ENCODE measurements at regions not wholly inside any gene's neighbourhood (a gene's known extent, or its start where the extent isn't known, plus 50 kb on each side); places are given as distances from the start of the nearest gene placed in this dataset.

DNA sequence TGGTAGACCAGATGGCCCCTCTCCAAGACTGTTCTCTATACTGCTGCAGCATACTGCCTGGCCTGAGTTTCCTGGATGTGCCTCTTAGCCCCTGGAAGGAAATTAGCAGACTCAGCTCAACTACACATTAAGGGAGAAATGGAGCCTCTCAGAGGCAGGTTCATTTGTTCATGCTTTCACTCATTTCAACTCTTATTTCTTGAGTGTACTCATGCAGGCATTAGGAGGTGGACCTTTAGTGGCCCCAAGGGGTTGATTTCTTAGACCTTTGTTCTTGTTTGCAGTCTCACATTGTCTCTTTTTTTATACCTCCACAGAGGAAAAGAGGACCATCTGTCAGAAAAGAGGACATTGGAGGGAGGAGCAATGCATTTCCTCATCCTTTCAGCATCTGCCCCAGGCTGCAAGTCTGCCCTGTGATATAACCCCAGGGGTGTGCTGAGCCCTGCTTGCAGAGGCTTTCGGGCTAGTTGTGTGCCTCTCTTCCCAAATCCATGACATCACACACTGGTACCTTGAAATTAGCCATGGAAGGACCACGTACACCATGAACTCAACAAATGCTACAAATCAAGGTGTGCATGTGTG lies 456.2 kb downstream of the CD83 start (continued):
- TF ChIP-seq, protein P1, sequence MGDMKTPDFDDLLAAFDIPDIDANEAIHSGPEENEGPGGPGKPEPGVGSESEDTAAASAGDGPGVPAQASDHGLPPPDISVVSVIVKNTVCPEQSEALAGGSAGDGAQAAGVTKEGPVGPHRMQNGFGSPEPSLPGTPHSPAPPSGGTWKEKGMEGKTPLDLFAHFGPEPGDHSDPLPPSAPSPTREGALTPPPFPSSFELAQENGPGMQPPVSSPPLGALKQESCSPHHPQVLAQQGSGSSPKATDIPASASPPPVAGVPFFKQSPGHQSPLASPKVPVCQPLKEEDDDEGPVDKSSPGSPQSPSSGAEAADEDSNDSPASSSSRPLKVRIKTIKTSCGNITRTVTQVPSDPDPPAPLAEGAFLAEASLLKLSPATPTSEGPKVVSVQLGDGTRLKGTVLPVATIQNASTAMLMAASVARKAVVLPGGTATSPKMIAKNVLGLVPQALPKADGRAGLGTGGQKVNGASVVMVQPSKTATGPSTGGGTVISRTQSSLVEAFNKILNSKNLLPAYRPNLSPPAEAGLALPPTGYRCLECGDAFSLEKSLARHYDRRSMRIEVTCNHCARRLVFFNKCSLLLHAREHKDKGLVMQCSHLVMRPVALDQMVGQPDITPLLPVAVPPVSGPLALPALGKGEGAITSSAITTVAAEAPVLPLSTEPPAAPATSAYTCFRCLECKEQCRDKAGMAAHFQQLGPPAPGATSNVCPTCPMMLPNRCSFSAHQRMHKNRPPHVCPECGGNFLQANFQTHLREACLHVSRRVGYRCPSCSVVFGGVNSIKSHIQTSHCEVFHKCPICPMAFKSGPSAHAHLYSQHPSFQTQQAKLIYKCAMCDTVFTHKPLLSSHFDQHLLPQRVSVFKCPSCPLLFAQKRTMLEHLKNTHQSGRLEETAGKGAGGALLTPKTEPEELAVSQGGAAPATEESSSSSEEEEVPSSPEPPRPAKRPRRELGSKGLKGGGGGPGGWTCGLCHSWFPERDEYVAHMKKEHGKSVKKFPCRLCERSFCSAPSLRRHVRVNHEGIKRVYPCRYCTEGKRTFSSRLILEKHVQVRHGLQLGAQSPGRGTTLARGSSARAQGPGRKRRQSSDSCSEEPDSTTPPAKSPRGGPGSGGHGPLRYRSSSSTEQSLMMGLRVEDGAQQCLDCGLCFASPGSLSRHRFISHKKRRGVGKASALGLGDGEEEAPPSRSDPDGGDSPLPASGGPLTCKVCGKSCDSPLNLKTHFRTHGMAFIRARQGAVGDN (IDR thresholded peaks at IDR 0.05), result no peak

DNA sequence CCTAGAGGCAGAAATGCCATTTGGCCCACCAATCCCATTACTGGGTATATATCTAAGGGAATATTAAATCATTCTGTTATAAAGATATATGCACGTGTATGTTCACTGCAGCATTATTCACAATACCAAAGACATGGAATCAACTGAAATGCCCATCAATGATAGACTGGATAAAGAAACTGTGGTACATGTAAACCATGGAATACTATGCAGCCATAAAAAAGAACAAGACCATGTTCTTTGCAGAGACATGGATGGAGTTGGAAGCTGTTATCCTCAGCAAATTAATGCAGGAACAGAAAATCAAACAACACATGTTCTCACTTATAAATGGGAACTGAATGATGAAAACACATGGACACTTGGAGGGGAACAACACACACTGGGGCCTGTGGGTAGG lies 458.4 kb downstream of the CD83 start:
- DNase-seq (ENCODE audit: low read depth, low spot score) (no peak), FAIRE-seq (no peak), ATAC-seq (no peak)
- no peaks in the 10 kb centered on the region for H4K20me1 ChIP-seq (ENCODE audit: control insufficient read depth, insufficient read depth)
- no peaks in the 10 kb centered on the region for H3K36me3 ChIP-seq (ENCODE audit: control insufficient read depth in 2 of 2, insufficient read depth in 2 of 2, low read length in 1 of 2)
- no peaks in the 10 kb centered on the region for H3K4me1 ChIP-seq (ENCODE audit: control insufficient read depth, insufficient read depth, low read length)
- no peak overlapping the region for H3K4me3 ChIP-seq
- H3K4me2 ChIP-seq (ENCODE audit: control insufficient read depth, insufficient read depth), result no peak overlapping the region
- ChIA-PET SMC1A (ENCODE audit: uncharacterized antibody, unreplicated experiment) (no interaction called here), CTCF (no interaction called here), RAD21 (ENCODE audit: unreplicated experiment) (no interaction called here), POLR2A (no interaction called here)
- WGBS (ENCODE audit: insufficient coverage, insufficient replicate concordance, low lambda C conversion rate, missing lambda C conversion rate), result 30% methylated on average over 1 of the region's 1 CpG
- no peak overlapping the region for H3K27ac ChIP-seq (ENCODE audit: control insufficient read depth, insufficient read depth)
- no peaks in the 10 kb centered on the region for H3K79me2 ChIP-seq (ENCODE audit: control insufficient read depth, insufficient read depth, low read length)
- in situ Hi-C loops (cut with MboI) (no loop called here), intact Hi-C loops (cut with micrococcal nuclease; ENCODE audit: unreplicated experiment) (no loop called here)
- H3K9ac ChIP-seq (ENCODE audit: control insufficient read depth, insufficient read depth, low read length), result no peak overlapping the region
- no peaks in the 10 kb centered on the region; the same call in 2 of the 3 replicates for H3K9me3 ChIP-seq (replicated peaks; ENCODE audit: control insufficient read depth, insufficient read depth, low read length)
- no TSS peak for BruUV-seq (replicated peaks)
- no peak overlapping the region for H2AFZ ChIP-seq (ENCODE audit: control insufficient read depth, low read depth, low read length)
- H3K27me3 ChIP-seq (replicated peaks in 1 of 2; ENCODE audit: control insufficient read depth in 2 of 2, insufficient read depth in 2 of 2, low read length in 1 of 2), result no peaks in the 10 kb centered on the region; a peak in 1 of 4 replicates
- no peak for TF ChIP-seq JUND (IDR thresholded peaks at IDR 0.05; ENCODE audit: low read depth, low read length)
- no peak for TF ChIP-seq LARP7 (IDR thresholded peaks at IDR 0.05)
- no peak for TF ChIP-seq SIN3A (IDR thresholded peaks at IDR 0.05; ENCODE audit: low read depth, low read length)
- TF ChIP-seq MEF2B (IDR thresholded peaks at IDR 0.05; ENCODE audit: partially characterized antibody, poor library complexity, severe bottlenecking), result no peak
- TF ChIP-seq CHD4 (IDR thresholded peaks at IDR 0.05), result no peak
- no peak for TF ChIP-seq SRF (IDR thresholded peaks at IDR 0.05; ENCODE audit: low read depth in 2 of 2, low read length in 2 of 2)
- TF ChIP-seq FOS (IDR thresholded peaks at IDR 0.05; ENCODE audit: borderline replicate concordance, extremely low read depth, insufficient read length), result no peak
- TF ChIP-seq SMC3 (IDR thresholded peaks at IDR 0.05; ENCODE audit: borderline replicate concordance, low read length), result no peak
- TF ChIP-seq MYC (IDR thresholded peaks at IDR 0.05; ENCODE audit: insufficient read depth, insufficient read length, insufficient replicate concordance, low read length, severe bottlenecking), result no peak
- no peak for TF ChIP-seq RAD21 (IDR thresholded peaks at IDR 0.05; ENCODE audit: insufficient read depth, low read depth, low read length)
- no peak for TF ChIP-seq CEBPB (IDR thresholded peaks at IDR 0.05; ENCODE audit: borderline replicate concordance in 1 of 2, low read depth in 2 of 2, low read length in 2 of 2)
- no peak for TF ChIP-seq RFX5 (IDR thresholded peaks at IDR 0.05; ENCODE audit: low read depth, low read length)
- TF ChIP-seq, protein P2, sequence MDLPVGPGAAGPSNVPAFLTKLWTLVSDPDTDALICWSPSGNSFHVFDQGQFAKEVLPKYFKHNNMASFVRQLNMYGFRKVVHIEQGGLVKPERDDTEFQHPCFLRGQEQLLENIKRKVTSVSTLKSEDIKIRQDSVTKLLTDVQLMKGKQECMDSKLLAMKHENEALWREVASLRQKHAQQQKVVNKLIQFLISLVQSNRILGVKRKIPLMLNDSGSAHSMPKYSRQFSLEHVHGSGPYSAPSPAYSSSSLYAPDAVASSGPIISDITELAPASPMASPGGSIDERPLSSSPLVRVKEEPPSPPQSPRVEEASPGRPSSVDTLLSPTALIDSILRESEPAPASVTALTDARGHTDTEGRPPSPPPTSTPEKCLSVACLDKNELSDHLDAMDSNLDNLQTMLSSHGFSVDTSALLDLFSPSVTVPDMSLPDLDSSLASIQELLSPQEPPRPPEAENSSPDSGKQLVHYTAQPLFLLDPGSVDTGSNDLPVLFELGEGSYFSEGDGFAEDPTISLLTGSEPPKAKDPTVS (IDR thresholded peaks at IDR 0.05; ENCODE audit: low read depth, low read length), result no peak
- TF ChIP-seq, protein P3, sequence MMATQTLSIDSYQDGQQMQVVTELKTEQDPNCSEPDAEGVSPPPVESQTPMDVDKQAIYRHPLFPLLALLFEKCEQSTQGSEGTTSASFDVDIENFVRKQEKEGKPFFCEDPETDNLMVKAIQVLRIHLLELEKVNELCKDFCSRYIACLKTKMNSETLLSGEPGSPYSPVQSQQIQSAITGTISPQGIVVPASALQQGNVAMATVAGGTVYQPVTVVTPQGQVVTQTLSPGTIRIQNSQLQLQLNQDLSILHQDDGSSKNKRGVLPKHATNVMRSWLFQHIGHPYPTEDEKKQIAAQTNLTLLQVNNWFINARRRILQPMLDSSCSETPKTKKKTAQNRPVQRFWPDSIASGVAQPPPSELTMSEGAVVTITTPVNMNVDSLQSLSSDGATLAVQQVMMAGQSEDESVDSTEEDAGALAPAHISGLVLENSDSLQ (IDR thresholded peaks at IDR 0.05), result no peak
- TF ChIP-seq GATAD2B (conservative IDR thresholded peaks at IDR 0.05; ENCODE audit: low read depth), result no peak

Data from GM12878 (cell line).